Small intestine (tissue), 7 donors: ENCODE measurements at regions not wholly inside any gene's neighbourhood (a gene's known extent, or its start where the extent isn't known, plus 50 kb on each side); places are given as distances from the start of the nearest gene placed in this dataset.

Experiments used
- DNase-seq, 2 donors: peaks; one replicate each; pipeline versions ENCODE4 v3.0.0 to v3.0.0-alpha.2; 2013
- FAIRE-seq: peaks from 2 replicates; lab custom pipeline; 2012; peaks lifted over from hg19 to GRCh38; lab: Jason Lieb, UNC
- H3K27ac ChIP-seq, 3 donors: one replicate each; pipeline ENCODE4 v1.5.1; 2013; ENCODE audit warnings: low read length in 2 of 3, mild to moderate bottlenecking in 2 of 3, control low read depth in 1 of 3, inconsistent platforms in 1 of 3, low read depth in 1 of 3, moderate library complexity in 1 of 3
- H3K27me3 ChIP-seq, 3 donors: one replicate each; pipeline ENCODE4 v1.6.1; 2013; ENCODE audit warnings: low read length in 3 of 3, inconsistent platforms in 1 of 3; ENCODE audit not compliant: control insufficient read depth in 3 of 3, insufficient read depth in 3 of 3
- H3K36me3 ChIP-seq, 3 donors: one replicate each; pipeline ENCODE4 v1.6.1; 2013; ENCODE audit warnings: low read length in 3 of 3, inconsistent platforms in 1 of 3, low read depth in 1 of 3, mild to moderate bottlenecking in 1 of 3, moderate library complexity in 1 of 3; ENCODE audit not compliant: control insufficient read depth in 3 of 3, insufficient read depth in 2 of 3
- H3K4me1 ChIP-seq, 3 donors: one replicate each; pipeline ENCODE4 v1.6.1; 2013; ENCODE audit warnings: low read length in 2 of 3, inconsistent platforms in 1 of 3, low read depth in 1 of 3, mild to moderate bottlenecking in 1 of 3, moderate library complexity in 1 of 3; ENCODE audit not compliant: control insufficient read depth in 3 of 3, insufficient read depth in 2 of 3
- H3K4me3 ChIP-seq, 3 donors: one replicate each; pipeline ENCODE4 v1.5.1; 2013; ENCODE audit warnings: low read length in 3 of 3, control low read depth in 1 of 3, inconsistent platforms in 1 of 3, low read depth in 1 of 3, mild to moderate bottlenecking in 1 of 3, moderate library complexity in 1 of 3
- H3K9me3 ChIP-seq, 2 donors: one replicate each; pipeline ENCODE4 v1.6.1; 2013; ENCODE audit warnings: low read depth in 1 of 2, low read length in 1 of 2; ENCODE audit not compliant: control insufficient read depth in 2 of 2, insufficient read depth in 1 of 2
- WGBS, 3 donors: extraction: QIAGEN DNeasy Blood & Tissue Kit; methylation state at CpG; one replicate each; pipeline ENCODE4 v1.1.7; 2013; 5-methylcytosine and 5-hydroxymethylcytosine counted together
- donor health status: healthy with polysubstance abuse.
- donor health status: control.
- donor health status: control.
- donor health status: Bipolar disorder and iron deficiency.
- donor health status: healthy.

DNA sequence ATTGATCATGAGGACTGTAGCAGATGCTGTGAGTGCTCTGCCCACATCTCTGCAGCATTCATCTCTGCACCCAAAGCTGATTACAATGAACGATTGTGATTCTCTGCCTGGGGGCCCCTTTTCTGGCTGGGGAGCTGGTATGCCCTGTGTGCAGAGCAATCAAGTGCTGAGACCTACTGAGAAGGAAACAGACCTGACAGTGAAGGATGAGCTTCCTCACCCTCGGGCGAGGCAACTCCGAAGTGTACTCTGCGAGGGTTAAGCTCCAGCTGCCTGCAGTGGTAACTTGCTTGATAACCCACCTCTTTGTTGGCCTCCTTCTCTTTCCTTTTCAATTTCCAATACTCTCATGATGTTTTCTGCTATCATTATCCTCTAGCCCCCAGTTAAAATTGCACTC lies 56.0 kb upstream of the ADRA1D start:
- H3K4me3 ChIP-seq, result no peak overlapping the region
- H3K27ac ChIP-seq, result no peak overlapping the region
- peaks cover 0 to 2% (median 0%) of the 10 kb centered on the region in 3 donors for H3K27me3 ChIP-seq
- no peaks in the 10 kb centered on the region for H3K9me3 ChIP-seq
- WGBS, 3 donors, result 60 to 65% (median 64%) methylated on average over 5 of the region's 5 CpGs
- H3K4me1 ChIP-seq, result no peaks in the 10 kb centered on the region
- no peaks in the 10 kb centered on the region for H3K36me3 ChIP-seq
- FAIRE-seq, result no peak
- no peak for DNase-seq

DNA sequence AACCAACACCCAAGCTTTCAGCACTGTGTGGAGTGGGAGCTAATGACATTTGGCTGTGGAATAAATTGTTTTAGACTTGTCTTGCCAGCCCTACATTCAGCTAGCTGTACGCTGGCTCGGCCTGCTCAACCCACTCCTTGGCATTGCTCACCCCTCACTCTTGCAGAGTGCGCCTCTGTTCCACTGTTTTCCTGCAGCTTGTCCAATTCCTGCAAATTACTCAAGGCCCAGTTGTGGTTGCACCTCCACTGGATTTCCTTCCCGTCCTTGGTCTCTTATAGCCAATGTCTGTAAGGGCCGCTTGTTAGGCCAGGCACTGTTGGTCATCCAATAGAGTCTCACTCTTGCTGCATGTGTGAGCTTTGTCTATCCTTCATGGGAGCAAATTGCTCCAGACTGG lies 55.5 kb upstream of the ADRA1D start:
- peaks cover 0 to 2% (median 0%) of the 10 kb centered on the region in 3 donors for H3K27me3 ChIP-seq
- WGBS, 3 donors, result 93 to 95% (median 93%) methylated on average over 5 of the region's 5 CpGs
- no peaks in the 10 kb centered on the region for H3K9me3 ChIP-seq
- DNase-seq (no peak), FAIRE-seq (no peak)
- H3K4me1 ChIP-seq, result no peaks in the 10 kb centered on the region
- no peak overlapping the region for H3K4me3 ChIP-seq
- no peak overlapping the region for H3K27ac ChIP-seq
- no peaks in the 10 kb centered on the region for H3K36me3 ChIP-seq

DNA sequence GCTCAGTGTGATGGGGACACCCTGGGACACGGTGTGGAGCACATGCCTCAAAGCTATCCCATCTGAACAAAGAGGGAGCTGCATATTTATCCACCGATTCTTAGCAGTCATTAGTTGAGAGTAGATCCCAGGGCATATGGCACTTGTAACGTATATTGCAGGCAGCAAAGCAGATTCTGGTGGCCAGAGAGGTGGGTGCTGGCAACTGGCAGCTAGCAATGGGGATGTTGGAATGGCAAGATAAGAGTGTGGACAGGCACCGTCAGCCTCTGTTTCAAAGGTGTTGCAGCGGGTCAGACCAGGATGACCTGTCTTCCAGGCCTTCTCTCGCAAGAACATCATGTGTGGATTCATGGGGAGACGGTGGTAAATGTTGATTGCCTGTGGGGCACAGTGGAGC lies 54.0 kb upstream of the ADRA1D start:
- WGBS, 3 donors, result 72 to 84% (median 82%) methylated on average over 7 of the region's 7 CpGs
- Histone ChIP-seq H3K4me1 (no peaks in the 10 kb centered on the region), H3K27me3 (peaks cover 0 to 2% (median 0%) of the 10 kb centered on the region in 3 donors), H3K27ac (no peak overlapping the region), H3K4me3 (no peak overlapping the region), H3K9me3 (no peaks in the 10 kb centered on the region), H3K36me3 (no peaks in the 10 kb centered on the region)
- no peak for FAIRE-seq
- no peak for DNase-seq

GRCh38 chr20:4300921-4301320 lies 51.8 kb upstream of the ADRA1D start:
- FAIRE-seq (no peak), DNase-seq (no peak)
- 77 to 84% (median 78%) methylated on average over 1 of the region's 1 CpG for WGBS, 3 donors
- Histone ChIP-seq H3K4me1 (no peaks in the 10 kb centered on the region), H3K9me3 (no peaks in the 10 kb centered on the region), H3K4me3 (no peak overlapping the region), H3K36me3 (no peaks in the 10 kb centered on the region), H3K27me3 (peaks cover 0 to 2% (median 0%) of the 10 kb centered on the region in 3 donors), H3K27ac (no peak overlapping the region)

GRCh38 chr20:4300401-4300800 lies 51.3 kb upstream of the ADRA1D start:
- Histone ChIP-seq H3K4me3 (no peak overlapping the region), H3K9me3 (no peaks in the 10 kb centered on the region), H3K36me3 (no peaks in the 10 kb centered on the region), H3K27me3 (peaks cover 0 to 2% (median 0%) of the 10 kb centered on the region in 3 donors), H3K27ac (no peak overlapping the region), H3K4me1 (no peaks in the 10 kb centered on the region)
- DNase-seq, result no peak
- 83 to 100% (median 97%) methylated on average over 2 of the region's 2 CpGs for WGBS, 3 donors
- FAIRE-seq, result no peak

GRCh38 chr20:4299773-4300172 lies 50.7 kb upstream of the ADRA1D start:
- no peak for DNase-seq
- Histone ChIP-seq H3K27me3 (peaks cover 0 to 2% (median 0%) of the 10 kb centered on the region in 3 donors), H3K4me3 (no peak overlapping the region), H3K4me1 (no peaks in the 10 kb centered on the region), H3K36me3 (no peaks in the 10 kb centered on the region), H3K27ac (no peak overlapping the region), H3K9me3 (no peaks in the 10 kb centered on the region)
- no peak for FAIRE-seq
- WGBS, 3 donors, result 61 to 81% (median 66%) methylated on average over 2 of the region's 2 CpGs

DNA sequence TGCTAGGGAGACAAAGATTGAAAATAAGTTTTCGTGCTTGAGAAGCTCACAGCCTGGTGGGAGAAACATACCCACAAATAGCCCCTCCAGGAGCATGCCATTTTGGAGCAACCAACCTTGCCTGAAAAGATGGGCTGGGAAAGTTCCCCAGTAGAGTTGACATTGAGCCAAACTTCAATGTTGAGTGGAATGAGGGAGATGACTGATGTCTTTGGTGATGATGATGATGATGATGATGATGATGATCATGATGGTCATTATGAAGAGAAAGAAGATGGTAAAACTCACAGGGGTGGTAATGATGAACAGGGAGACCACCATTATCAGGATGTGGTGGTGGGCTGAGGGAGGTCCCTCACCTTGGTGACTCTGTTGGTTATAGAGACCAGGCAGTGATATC lies 50.1 kb upstream of the ADRA1D start:
- no peak for DNase-seq
- no peak overlapping the region for H3K4me3 ChIP-seq
- WGBS, 3 donors, result 79 to 94% (median 83%) methylated on average over 1 of the region's 1 CpG
- H3K4me1 ChIP-seq, result no peaks in the 10 kb centered on the region
- FAIRE-seq, result no peak
- no peaks in the 10 kb centered on the region for H3K36me3 ChIP-seq
- no peaks in the 10 kb centered on the region for H3K9me3 ChIP-seq
- H3K27me3 ChIP-seq, result peaks cover 0 to 2% (median 0%) of the 10 kb centered on the region in 3 donors
- H3K27ac ChIP-seq, result no peak overlapping the region
